ENCODE measurements at regions not wholly inside any gene's neighbourhood (a gene's known extent, or its start where the extent isn't known, plus 50 kb on each side); places are given as distances from the start of the nearest gene placed in this dataset.

GRCh38 chr14:71692496-71692895 is 239.7 kb upstream of the RGS6 start:
- no peak for DNase-seq

GRCh38 chr14:71693381-71693780 is 238.8 kb upstream of the RGS6 start:
- no peak for DNase-seq

- DNase-seq: no peak
Observed at GRCh38 chr14:71694591-71695530, 237.4 kb upstream of the RGS6 start.

- no peak for DNase-seq
Observed at GRCh38 chr14:71695611-71696350, 236.4 kb upstream of the RGS6 start.

- DNase-seq: no peak
Observed at GRCh38 chr14:71698027-71698426, 234.2 kb upstream of the RGS6 start.

- DNase-seq: no peak
Observed at GRCh38 chr14:71698673-71699072, 233.6 kb upstream of the RGS6 start.

- no peak for DNase-seq
Observed at GRCh38 chr14:71701990-71702389, 230.2 kb upstream of the RGS6 start.

GRCh38 chr14:71702786-71703185 is 229.4 kb upstream of the RGS6 start:
- no peak for DNase-seq

GRCh38 chr14:71703477-71703876 is 228.8 kb upstream of the RGS6 start:
- DNase-seq: no peak

- DNase-seq: no peak
Observed at GRCh38 chr14:71704210-71704609, 228.0 kb upstream of the RGS6 start.

- no peak for DNase-seq
Observed at GRCh38 chr14:71705460-71705859, 226.8 kb upstream of the RGS6 start.

- no peak for DNase-seq
Observed at GRCh38 chr14:71709076-71709475, 223.2 kb upstream of the RGS6 start.

GRCh38 chr14:71709987-71710386 is 222.2 kb upstream of the RGS6 start:
- DNase-seq: no peak

- no peak for DNase-seq
Observed at GRCh38 chr14:71711125-71711524, 221.1 kb upstream of the RGS6 start.

- DNase-seq: no peak
Observed at GRCh38 chr14:71711619-71712018, 220.6 kb upstream of the RGS6 start.

GRCh38 chr14:71712478-71712877 is 219.8 kb upstream of the RGS6 start:
- DNase-seq: no peak

- no peak for DNase-seq
Observed at GRCh38 chr14:71713016-71713415, 219.2 kb upstream of the RGS6 start.

- no peak for DNase-seq
Observed at GRCh38 chr14:71713451-71713850, 218.8 kb upstream of the RGS6 start.

GRCh38 chr14:71714225-71714624 is 218.0 kb upstream of the RGS6 start:
- no peak for DNase-seq

GRCh38 chr14:71716041-71716772 is 216.0 kb upstream of the RGS6 start:
- no peak for DNase-seq

- no peak for DNase-seq
Observed at GRCh38 chr14:71720978-71721624, 211.1 kb upstream of the RGS6 start.

- no peak for DNase-seq
Observed at GRCh38 chr14:71721791-71722190, 210.4 kb upstream of the RGS6 start.

- DNase-seq: no peak
Observed at GRCh38 chr14:71722885-71723284, 209.3 kb upstream of the RGS6 start.
